ENCODE measurements at regions not wholly inside any gene's neighbourhood (a gene's known extent, or its start where the extent isn't known, plus 50 kb on each side); places are given as distances from the start of the nearest gene placed in this dataset.

DNA sequence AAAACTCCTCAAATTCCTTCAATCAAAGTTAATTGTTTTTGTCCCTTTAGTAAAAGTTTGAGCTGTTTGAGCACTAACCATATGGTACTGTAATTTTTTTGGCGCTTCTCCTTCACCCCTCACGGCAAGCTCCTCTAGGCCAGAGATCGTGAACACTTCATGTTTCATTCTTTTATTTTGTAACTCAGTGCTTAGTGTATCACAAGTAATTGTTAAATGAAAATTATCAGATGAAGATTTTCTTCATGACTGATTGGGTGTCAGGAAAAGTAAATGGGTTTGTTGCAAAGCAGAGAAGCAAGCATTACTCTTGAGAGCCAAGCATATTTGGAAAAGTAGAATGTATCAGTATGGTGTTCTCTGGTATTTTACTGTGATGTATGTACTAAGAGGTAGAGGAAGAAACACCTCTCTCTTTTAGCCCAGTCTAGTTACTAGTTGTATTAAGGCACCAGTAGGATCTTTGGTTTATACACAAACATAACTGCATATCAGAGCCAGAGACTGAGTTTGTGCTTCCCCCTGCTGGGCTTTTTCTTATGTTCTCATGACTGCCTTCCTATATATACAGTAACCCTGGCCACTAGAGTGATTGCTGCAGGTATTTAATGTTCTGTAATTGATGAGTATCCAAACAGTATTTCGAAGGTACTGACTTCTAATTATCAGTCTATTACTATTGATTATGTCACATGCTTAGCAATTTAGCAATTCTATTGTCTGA, 202.3 kb upstream of the KLHL1 start:
- Histone ChIP-seq H3K4me3 (ENCODE audit: low read depth, low read length) (no peak overlapping the region), H3K27me3 (ENCODE audit: control insufficient read depth, insufficient read depth, low read length) (no peaks in the 10 kb centered on the region), H3K9me3 (ENCODE audit: control insufficient read depth, insufficient read depth, low read length) (peaks cover 15% of the 10 kb centered on the region), H3K27ac (ENCODE audit: low read depth, low read length) (no peak overlapping the region)
- ChIA-PET POLR2A (no interaction called here), CTCF (no interaction called here)
- DNase-seq (ENCODE audit: low read depth, low spot score), result no peak
- TF ChIP-seq, protein P1, sequence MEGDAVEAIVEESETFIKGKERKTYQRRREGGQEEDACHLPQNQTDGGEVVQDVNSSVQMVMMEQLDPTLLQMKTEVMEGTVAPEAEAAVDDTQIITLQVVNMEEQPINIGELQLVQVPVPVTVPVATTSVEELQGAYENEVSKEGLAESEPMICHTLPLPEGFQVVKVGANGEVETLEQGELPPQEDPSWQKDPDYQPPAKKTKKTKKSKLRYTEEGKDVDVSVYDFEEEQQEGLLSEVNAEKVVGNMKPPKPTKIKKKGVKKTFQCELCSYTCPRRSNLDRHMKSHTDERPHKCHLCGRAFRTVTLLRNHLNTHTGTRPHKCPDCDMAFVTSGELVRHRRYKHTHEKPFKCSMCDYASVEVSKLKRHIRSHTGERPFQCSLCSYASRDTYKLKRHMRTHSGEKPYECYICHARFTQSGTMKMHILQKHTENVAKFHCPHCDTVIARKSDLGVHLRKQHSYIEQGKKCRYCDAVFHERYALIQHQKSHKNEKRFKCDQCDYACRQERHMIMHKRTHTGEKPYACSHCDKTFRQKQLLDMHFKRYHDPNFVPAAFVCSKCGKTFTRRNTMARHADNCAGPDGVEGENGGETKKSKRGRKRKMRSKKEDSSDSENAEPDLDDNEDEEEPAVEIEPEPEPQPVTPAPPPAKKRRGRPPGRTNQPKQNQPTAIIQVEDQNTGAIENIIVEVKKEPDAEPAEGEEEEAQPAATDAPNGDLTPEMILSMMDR (IDR thresholded peaks at IDR 0.05; ENCODE audit: low read depth, low read length), result no peak

DNA sequence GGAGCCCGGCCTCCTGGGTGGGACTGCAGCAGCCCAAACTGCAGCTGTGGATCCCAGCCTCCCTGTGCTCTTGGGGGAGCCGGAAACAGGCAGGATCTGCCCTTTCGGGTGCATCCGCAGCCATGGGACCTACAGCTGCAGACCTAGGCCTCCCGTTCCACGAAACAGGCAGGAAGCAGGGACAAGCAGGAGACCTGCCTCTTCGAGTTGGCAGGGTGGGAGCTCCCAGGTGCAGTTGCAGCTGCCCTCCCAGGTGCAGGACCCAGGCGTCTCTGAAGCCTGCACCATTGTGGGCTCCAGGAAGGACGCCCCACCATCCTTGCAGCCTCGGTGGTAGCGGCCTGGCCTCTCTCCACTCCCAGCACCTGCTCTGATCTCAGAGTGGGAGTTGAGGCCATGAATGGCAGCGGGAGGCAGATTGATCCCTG, 189.0 kb upstream of the KLHL1 start:
- H3K27ac ChIP-seq (ENCODE audit: low read depth, low read length), result no peak overlapping the region
- POLR2A ChIA-PET, result no interaction called here
- no peak for DNase-seq (ENCODE audit: low read depth, low spot score)
- CTCF ChIA-PET, result no interaction called here
- H3K9me3 ChIP-seq (ENCODE audit: control insufficient read depth, insufficient read depth, low read length), result peaks cover 23% of the 10 kb centered on the region
- H3K27me3 ChIP-seq (ENCODE audit: control insufficient read depth, insufficient read depth, low read length), result no peaks in the 10 kb centered on the region
- TF ChIP-seq, protein P1 (IDR thresholded peaks at IDR 0.05; ENCODE audit: low read depth, low read length), result no peak
- no peak overlapping the region for H3K4me3 ChIP-seq (ENCODE audit: low read depth, low read length)

DNA sequence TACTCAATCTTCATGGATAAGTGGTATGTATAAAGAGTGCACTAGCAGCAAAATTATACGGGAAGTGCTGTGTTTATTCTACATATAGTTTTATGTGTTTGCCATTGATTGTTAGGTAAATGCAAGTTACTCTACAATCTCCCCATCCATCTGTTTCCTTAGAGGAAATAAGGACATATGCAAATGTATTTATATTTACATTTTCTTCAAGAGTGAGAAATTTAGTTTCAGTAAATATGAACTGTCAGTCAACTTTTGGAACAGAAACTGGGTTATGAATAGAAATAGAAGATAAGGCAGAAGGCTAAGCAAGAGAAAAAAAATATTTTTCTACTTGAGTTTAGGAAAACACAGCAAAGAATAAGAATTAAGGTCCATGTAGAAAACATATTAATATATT, 176.1 kb upstream of the KLHL1 start:
- Histone ChIP-seq H3K4me3 (ENCODE audit: low read depth, low read length) (no peak overlapping the region), H3K27ac (ENCODE audit: low read depth, low read length) (no peak overlapping the region), H3K9me3 (ENCODE audit: control insufficient read depth, insufficient read depth, low read length) (peaks cover 3% of the 10 kb centered on the region; the same call in 1 of the 2 replicates), H3K27me3 (ENCODE audit: control insufficient read depth, insufficient read depth, low read length) (no peaks in the 10 kb centered on the region)
- DNase-seq (ENCODE audit: low read depth, low spot score), result no peak
- POLR2A ChIA-PET, result no interaction called here
- CTCF ChIA-PET, result no interaction called here
- TF ChIP-seq, protein P1 (IDR thresholded peaks at IDR 0.05; ENCODE audit: low read depth, low read length), result no peak

DNA sequence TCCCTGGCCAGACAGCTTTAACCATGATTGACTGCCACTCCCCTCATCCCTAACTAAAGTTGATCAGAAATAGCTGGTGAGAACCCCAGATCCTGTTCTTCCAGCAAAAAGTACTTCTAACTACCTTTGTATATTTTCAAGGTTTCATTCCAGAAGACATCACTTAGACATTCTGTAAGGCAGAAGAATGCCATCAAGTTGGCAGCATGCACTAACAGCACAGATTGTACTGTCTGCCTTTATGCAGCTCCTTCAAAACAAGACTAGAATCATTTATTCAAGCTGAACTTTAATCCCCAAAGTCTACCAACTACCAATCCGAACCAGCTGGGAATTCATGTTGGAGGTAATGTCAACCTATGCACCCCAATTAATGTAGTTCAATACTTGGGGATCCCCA, 167.6 kb upstream of the KLHL1 start:
- CTCF ChIA-PET, result no interaction called here
- TF ChIP-seq, protein P1 (IDR thresholded peaks at IDR 0.05; ENCODE audit: low read depth, low read length), result no peak
- no peak overlapping the region for H3K4me3 ChIP-seq (ENCODE audit: low read depth, low read length)

DNA sequence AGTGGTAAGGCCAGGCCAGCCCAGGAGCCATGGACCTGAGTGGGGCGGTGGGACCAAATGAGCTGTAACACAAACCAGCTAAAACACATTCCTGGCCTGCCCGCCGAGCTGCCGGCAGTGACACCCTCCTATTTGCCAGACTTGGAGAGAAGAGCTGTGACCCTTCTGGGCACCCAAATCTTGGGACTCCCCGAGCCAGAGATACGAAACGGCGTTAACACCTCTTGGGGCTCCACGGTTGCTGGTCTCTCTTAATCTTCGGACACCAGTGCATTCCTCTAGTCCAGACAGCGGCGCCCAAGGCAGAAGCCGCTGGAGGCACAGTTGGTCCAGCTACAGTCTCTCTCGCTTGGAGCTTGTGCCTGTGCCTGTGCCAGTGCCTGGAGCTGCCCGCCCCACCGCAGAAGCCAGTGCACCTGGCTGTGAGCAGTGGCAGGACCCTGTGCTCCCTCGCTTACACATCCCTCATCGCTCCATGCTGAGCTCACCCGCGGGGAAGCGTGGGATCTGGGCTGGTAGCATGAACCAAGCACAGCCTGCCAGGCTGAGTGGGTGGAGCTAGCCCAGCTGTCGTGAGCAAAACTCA, 147.2 kb upstream of the KLHL1 start:
- no peak overlapping the region for H3K4me3 ChIP-seq (ENCODE audit: low read depth, low read length)
- H3K9me3 ChIP-seq (ENCODE audit: control insufficient read depth, insufficient read depth, low read length), result peaks cover 20% of the 10 kb centered on the region
- H3K27ac ChIP-seq (ENCODE audit: low read depth, low read length), result no peak overlapping the region
- TF ChIP-seq, protein P1 (IDR thresholded peaks at IDR 0.05; ENCODE audit: low read depth, low read length), result no peak
- CTCF ChIA-PET, result no interaction called here
- POLR2A ChIA-PET, result no interaction called here
- no peaks in the 10 kb centered on the region for H3K27me3 ChIP-seq (ENCODE audit: control insufficient read depth, insufficient read depth, low read length)
- DNase-seq (ENCODE audit: low read depth, low spot score), result no peak

More for the DNA sequence above, 167.6 kb upstream of the KLHL1 start:
- Histone ChIP-seq H3K27ac (ENCODE audit: low read depth, low read length) (no peak overlapping the region), H3K9me3 (ENCODE audit: control insufficient read depth, insufficient read depth, low read length) (no peaks in the 10 kb centered on the region), H3K27me3 (ENCODE audit: control insufficient read depth, insufficient read depth, low read length) (no peaks in the 10 kb centered on the region)
- POLR2A ChIA-PET, result no interaction called here
- no peak for DNase-seq (ENCODE audit: low read depth, low spot score)
